ENCODE measurements at regions not wholly inside any gene's neighbourhood (a gene's known extent, or its start where the extent isn't known, plus 50 kb on each side); places are given as distances from the start of the nearest gene placed in this dataset.

DNA sequence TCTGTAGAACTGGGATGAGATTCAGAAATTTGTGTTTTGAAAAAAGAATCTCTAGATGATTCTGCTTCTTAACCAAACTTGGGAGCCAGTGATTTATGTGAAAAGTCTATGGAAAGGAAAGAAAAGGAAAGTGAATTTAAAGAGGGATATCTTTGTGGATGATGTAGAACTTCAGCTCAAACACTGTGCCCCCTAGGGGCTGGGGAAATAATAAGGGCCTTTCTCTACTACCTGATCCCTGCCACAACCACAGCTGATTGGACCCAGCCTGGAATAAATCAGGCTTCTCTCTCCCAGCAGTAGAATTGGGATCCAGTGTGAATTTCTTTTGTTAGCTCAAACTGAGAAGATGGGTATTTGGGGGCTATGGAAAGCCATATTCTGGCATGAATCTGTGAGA, 155.0 kb downstream of the PRELID2 start:
- TF ChIP-seq, protein P1, sequence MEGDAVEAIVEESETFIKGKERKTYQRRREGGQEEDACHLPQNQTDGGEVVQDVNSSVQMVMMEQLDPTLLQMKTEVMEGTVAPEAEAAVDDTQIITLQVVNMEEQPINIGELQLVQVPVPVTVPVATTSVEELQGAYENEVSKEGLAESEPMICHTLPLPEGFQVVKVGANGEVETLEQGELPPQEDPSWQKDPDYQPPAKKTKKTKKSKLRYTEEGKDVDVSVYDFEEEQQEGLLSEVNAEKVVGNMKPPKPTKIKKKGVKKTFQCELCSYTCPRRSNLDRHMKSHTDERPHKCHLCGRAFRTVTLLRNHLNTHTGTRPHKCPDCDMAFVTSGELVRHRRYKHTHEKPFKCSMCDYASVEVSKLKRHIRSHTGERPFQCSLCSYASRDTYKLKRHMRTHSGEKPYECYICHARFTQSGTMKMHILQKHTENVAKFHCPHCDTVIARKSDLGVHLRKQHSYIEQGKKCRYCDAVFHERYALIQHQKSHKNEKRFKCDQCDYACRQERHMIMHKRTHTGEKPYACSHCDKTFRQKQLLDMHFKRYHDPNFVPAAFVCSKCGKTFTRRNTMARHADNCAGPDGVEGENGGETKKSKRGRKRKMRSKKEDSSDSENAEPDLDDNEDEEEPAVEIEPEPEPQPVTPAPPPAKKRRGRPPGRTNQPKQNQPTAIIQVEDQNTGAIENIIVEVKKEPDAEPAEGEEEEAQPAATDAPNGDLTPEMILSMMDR (IDR thresholded peaks at IDR 0.05; ENCODE audit: extremely low read depth, missing control alignments), result no peak
- no peak for DNase-seq (ENCODE audit: low spot score)

DNA sequence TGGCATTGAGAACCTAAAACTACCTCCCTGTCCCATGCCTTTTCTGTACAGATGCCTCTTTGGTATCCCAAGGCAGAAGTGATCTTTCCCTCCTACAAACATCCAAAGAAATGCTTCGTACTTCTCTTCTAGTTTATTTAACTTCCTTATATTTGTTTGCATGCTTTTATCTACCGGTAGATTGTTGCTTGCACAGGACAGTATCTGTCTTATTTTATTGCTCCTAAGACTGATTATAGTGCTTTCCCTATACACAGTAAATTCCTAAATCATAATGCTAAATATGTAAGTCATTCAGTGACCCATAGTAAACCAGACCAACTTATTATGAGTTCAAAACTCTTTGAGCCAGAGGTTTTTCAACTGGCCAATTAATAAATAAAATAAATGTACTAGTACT, 156.9 kb downstream of the PRELID2 start:
- TF ChIP-seq, protein P1 (IDR thresholded peaks at IDR 0.05; ENCODE audit: extremely low read depth, missing control alignments), result no peak
- no peak for DNase-seq (ENCODE audit: low spot score)

DNA sequence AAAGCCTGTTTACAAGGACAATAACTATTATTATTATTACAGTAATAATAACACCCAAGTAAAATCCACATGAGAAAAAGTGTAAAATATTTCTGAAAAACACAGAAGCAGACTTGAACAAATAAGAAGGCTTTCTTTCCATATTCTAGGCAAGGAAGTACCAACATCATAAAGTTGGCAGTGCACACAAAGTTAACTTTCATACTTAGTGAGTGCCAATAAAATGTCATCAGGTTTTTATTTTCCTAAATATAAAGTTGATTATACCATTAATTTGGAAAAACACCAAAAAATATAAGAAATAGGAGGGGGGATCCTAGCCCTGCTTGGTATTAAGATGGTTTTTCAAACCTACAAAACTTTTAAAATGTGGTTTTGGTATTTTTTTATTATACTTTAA, 161.4 kb downstream of the PRELID2 start:
- DNase-seq (ENCODE audit: low spot score), result no peak
- TF ChIP-seq, protein P1 (IDR thresholded peaks at IDR 0.05; ENCODE audit: extremely low read depth, missing control alignments), result no peak

DNA sequence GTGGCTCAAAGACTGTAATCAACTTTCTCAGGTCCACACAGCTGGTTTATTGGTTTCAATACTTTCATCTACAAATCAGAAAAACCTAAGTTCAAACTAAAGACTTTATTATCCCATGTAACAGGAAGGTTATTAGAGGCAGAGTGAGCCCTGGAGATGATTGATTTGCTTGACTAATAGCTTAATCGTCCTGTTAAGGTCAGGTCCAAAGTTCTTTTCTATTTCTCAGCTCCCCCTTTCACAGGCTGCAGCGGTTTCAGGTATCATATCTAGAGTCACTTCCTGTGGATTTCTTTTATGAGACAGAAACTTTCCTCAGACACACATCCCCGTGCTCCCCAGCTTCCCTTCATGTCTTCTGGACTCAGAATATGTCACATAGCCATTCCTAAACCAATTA, 166.4 kb downstream of the PRELID2 start:
- DNase-seq (ENCODE audit: low spot score), result no peak
- TF ChIP-seq, protein P1 (IDR thresholded peaks at IDR 0.05; ENCODE audit: extremely low read depth, missing control alignments), result no peak

DNA sequence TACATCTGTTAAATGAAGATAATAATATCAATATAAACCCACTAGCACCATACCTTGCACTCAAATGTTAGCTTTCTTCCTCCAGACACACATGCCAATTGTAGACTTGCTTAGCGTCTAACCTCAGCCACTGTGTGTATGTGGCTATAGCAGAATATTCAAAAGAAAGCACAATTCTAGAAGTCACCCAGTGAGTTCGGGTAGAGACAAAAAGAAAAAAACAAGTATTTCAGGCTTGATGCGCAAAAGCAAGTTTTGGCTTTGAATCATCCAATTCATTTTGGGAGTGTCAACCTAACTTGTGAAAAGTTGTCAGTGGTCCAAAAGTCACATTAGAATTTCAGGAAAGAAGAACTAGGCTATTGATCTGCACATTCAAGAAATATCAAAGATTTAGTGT, 167.4 kb downstream of the PRELID2 start:
- TF ChIP-seq, protein P1 (IDR thresholded peaks at IDR 0.05; ENCODE audit: extremely low read depth, missing control alignments), result no peak

DNA sequence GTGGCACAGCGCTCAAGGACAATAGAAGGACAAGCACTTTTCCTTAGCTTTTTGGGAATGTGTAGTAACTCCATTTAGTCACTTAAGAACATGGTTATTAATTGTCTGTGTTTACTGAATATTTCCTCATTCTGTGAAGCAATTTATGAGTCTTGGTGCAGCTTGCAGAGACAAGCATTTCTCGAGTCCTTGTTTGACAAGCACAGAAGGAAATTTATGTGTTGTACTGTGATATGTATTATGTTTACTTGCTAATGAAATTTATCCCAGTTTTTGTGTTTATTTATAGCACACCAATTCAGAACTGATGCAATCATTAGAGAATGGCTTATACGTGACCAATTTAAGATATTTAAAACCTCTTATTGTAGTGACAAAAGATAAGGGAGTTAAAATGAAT, 168.6 kb downstream of the PRELID2 start:
- TF ChIP-seq, protein P1 (IDR thresholded peaks at IDR 0.05; ENCODE audit: extremely low read depth, missing control alignments), result no peak
- DNase-seq (ENCODE audit: low spot score), result no peak

More for the DNA sequence above, 167.4 kb downstream of the PRELID2 start:
- no peak for DNase-seq (ENCODE audit: low spot score)

DNA sequence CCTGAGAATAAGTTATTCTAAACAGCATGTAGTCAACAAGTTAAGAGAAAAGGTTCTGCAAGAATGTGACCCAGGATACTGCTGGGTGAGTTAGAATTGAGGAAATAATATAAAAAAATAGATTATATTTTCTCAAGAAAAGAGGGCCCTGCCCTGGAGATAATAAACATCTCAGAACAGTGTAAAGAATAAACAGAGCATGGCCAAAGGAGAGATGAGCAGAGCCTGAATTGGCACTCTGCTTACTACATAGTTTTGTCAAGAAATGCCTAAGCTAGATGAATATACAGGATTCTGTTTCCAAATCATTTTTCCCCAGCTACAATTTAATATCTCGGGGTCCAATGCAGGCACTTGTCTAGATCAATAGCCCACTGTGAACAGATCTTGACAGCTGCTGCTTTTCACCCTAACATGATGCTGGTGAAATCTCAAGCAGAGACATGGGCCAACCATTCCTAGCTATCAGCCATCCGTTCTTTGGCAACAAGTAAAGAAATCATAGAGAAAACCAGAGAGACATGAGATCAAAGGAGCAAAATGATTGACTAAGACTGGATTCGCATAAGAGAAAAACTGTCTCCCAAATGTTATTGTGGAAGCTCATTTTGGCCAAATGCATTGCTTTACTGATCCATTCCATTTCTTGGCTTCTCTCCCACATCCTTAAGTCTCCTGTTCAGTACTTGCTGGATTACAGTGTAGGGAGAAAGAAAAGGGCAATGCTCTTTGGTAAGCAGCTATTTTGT, 173.2 kb downstream of the PRELID2 start:
- DNase-seq (ENCODE audit: low spot score), result no peak
- TF ChIP-seq, protein P1 (IDR thresholded peaks at IDR 0.05; ENCODE audit: extremely low read depth, missing control alignments), result no peak
